SK-N-SH treated with all-trans-retinoic acid at 6 μM for 48 hours (cell line): ENCODE measurements at regions not wholly inside any gene's neighbourhood (a gene's known extent, or its start where the extent isn't known, plus 50 kb on each side); places are given as distances from the start of the nearest gene placed in this dataset.

Experiments
- ATAC-seq: fragments of 200-7000 bp; cut with Tn5 transposase; 3 replicates; pipeline ENCODE4 v1.9.1; 2020; ENCODE audit warnings: mild to moderate bottlenecking, moderate library complexity
- ARNTL ChIP-seq: fragments of 450-650 bp; formaldehyde crosslinking; IDR thresholded peaks from 2 replicates; pipeline ENCODE4 v1.5.0; 2020; ENCODE audit warnings: low read depth, mild to moderate bottlenecking, moderate library complexity, borderline replicate concordance
- BACH2 ChIP-seq: fragments of 250-450 bp; sonication (Bioruptor Pico); IDR thresholded peaks from 2 replicates; pipeline ENCODE4 v1.9.0; 2021; ENCODE audit warnings: mild to moderate bottlenecking, borderline replicate concordance
- CSDC2 ChIP-seq: fragments of 250-450 bp; sonication (Bioruptor Pico); IDR thresholded peaks from 2 replicates; pipeline ENCODE4 v1.5.0; 2020; ENCODE audit warnings: mild to moderate bottlenecking, moderate library complexity
- ESRRG ChIP-seq: fragments of 250-450 bp; sonication (Bioruptor Pico); IDR thresholded peaks from 2 replicates; pipeline ENCODE4 v1.6.1; 2021; ENCODE audit warnings: mild to moderate bottlenecking
- GLIS3 ChIP-seq: fragments of 250-450 bp; sonication (Bioruptor Pico); IDR thresholded peaks from 2 replicates; pipeline ENCODE4 v1.5.0; 2020; ENCODE audit warnings: mild to moderate bottlenecking, moderate library complexity
- ISL1 ChIP-seq: fragments of 250-450 bp; sonication (Bioruptor Pico); IDR thresholded peaks from 2 replicates; pipeline ENCODE4 v2.1.2; 2022; ENCODE audit warnings: mild to moderate bottlenecking, moderate library complexity
- OSR1 ChIP-seq: fragments of 250-450 bp; sonication (Bioruptor Pico); IDR thresholded peaks from 2 replicates; pipeline ENCODE4 v1.8.0; 2022; ENCODE audit warnings: moderate library complexity, mild to moderate bottlenecking, inconsistent platforms
- PPARA ChIP-seq: fragments of 250-450 bp; sonication (Bioruptor Pico); IDR thresholded peaks from 2 replicates; pipeline ENCODE4 v1.5.0; 2020; ENCODE audit warnings: mild to moderate bottlenecking, borderline replicate concordance
- RARB ChIP-seq: fragments of 250-450 bp; sonication (Bioruptor Pico); IDR thresholded peaks from 2 replicates; pipeline ENCODE4 v1.8.0; 2021; ENCODE audit warnings: mild to moderate bottlenecking, moderate library complexity
- SNAI2 ChIP-seq: fragments of 250-450 bp; sonication (Bioruptor Pico); IDR thresholded peaks from 2 replicates; pipeline ENCODE4 v1.5.0; 2020; ENCODE audit warnings: mild to moderate bottlenecking, moderate library complexity
- TCF4 ChIP-seq: fragments of 250-450 bp; sonication (Bioruptor Pico); IDR thresholded peaks from 2 replicates; pipeline ENCODE4 v1.8.0; 2021; ENCODE audit warnings: mild to moderate bottlenecking, moderate library complexity, borderline replicate concordance
- TOX ChIP-seq: fragments of 250-450 bp; sonication (Bioruptor Pico); IDR thresholded peaks from 2 replicates; pipeline ENCODE4 v1.8.0; 2021; ENCODE audit warnings: mild to moderate bottlenecking, moderate library complexity, borderline replicate concordance
- ZC3H10 ChIP-seq: fragments of 250-450 bp; sonication (Bioruptor Pico); IDR thresholded peaks from 2 replicates; pipeline ENCODE4 v1.5.1; 2021; ENCODE audit warnings: mild to moderate bottlenecking, moderate library complexity
- ZFP3 ChIP-seq: fragments of 250-450 bp; sonication (Bioruptor Pico); IDR thresholded peaks from 2 replicates; pipeline ENCODE4 v1.5.0; 2020; ENCODE audit warnings: mild to moderate bottlenecking, moderate library complexity
- ZFP30 ChIP-seq: fragments of 450-650 bp; formaldehyde crosslinking; IDR thresholded peaks from 2 replicates; pipeline ENCODE4 v1.5.0; 2022; ENCODE audit warnings: mild to moderate bottlenecking, moderate library complexity
- ZNF565 ChIP-seq: fragments of 450-650 bp; formaldehyde crosslinking; conservative IDR thresholded peaks from 2 replicates; pipeline ENCODE4 v1.5.0; 2020; ENCODE audit warnings: low read depth, mild to moderate bottlenecking, moderate library complexity
- ZNF70 ChIP-seq: fragments of 450-650 bp; formaldehyde crosslinking; IDR thresholded peaks from 2 replicates; pipeline ENCODE4 v1.5.0; 2020; ENCODE audit warnings: mild to moderate bottlenecking, moderate library complexity
- ZNF8 ChIP-seq: fragments of 450-650 bp; formaldehyde crosslinking; IDR thresholded peaks from 2 replicates; pipeline ENCODE4 v1.5.0; 2020; ENCODE audit warnings: mild to moderate bottlenecking, moderate library complexity
- TF ChIP-seq, protein P1 (sequence below): fragments of 250-450 bp; sonication (Bioruptor Pico); IDR thresholded peaks from 2 replicates; pipeline ENCODE4 v1.8.0; 2020; ENCODE audit warnings: mild to moderate bottlenecking, moderate library complexity, borderline replicate concordance
- TF ChIP-seq, protein P2 (sequence below): fragments of 250-450 bp; sonication (Bioruptor Pico); IDR thresholded peaks from 2 replicates; pipeline ENCODE4 v1.5.1; 2020; ENCODE audit warnings: low read depth, mild to moderate bottlenecking, moderate library complexity
- TF ChIP-seq, protein P3 (sequence below): fragments of 250-450 bp; sonication (Bioruptor Pico); IDR thresholded peaks from 2 replicates; pipeline ENCODE4 v1.5.0; 2020; ENCODE audit warnings: mild to moderate bottlenecking, moderate library complexity
- TF ChIP-seq, protein P4 (sequence below): fragments of 250-450 bp; sonication (Bioruptor Pico); IDR thresholded peaks from 2 replicates; pipeline ENCODE4 v1.5.1; 2021; ENCODE audit warnings: mild to moderate bottlenecking, moderate library complexity
- TF ChIP-seq, protein P5 (sequence below): fragments of 250-450 bp; sonication (Bioruptor Pico); IDR thresholded peaks from 2 replicates; pipeline ENCODE4 v1.8.0; 2021; ENCODE audit warnings: low read depth, mild to moderate bottlenecking, moderate library complexity, borderline replicate concordance

DNA sequence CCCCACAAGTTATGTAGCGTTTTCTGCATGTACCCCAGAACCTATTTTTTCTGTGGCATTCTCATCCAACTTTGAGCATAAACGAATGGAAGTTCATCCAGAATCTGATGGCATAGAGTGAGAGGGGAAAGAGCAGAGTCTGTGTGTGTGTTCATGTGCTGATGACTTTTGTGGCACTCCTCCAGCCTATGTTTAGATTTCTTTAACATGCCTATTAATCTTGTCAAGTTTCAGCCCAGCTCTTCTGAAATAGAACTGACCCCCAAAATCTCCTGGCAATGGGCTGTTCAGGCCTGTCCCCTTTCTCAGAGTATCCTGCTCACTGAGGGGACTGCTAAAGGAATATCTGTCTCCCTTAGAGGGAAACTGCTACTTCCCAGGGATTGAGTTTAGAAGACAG lies 56.4 kb upstream of the NEO1 start (continued):
- TF ChIP-seq, protein P1, sequence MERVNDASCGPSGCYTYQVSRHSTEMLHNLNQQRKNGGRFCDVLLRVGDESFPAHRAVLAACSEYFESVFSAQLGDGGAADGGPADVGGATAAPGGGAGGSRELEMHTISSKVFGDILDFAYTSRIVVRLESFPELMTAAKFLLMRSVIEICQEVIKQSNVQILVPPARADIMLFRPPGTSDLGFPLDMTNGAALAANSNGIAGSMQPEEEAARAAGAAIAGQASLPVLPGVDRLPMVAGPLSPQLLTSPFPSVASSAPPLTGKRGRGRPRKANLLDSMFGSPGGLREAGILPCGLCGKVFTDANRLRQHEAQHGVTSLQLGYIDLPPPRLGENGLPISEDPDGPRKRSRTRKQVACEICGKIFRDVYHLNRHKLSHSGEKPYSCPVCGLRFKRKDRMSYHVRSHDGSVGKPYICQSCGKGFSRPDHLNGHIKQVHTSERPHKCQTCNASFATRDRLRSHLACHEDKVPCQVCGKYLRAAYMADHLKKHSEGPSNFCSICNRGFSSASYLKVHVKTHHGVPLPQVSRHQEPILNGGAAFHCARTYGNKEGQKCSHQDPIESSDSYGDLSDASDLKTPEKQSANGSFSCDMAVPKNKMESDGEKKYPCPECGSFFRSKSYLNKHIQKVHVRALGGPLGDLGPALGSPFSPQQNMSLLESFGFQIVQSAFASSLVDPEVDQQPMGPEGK (CRISPR knock-in tag): no peak
- no peak for TF ChIP-seq ISL1

DNA sequence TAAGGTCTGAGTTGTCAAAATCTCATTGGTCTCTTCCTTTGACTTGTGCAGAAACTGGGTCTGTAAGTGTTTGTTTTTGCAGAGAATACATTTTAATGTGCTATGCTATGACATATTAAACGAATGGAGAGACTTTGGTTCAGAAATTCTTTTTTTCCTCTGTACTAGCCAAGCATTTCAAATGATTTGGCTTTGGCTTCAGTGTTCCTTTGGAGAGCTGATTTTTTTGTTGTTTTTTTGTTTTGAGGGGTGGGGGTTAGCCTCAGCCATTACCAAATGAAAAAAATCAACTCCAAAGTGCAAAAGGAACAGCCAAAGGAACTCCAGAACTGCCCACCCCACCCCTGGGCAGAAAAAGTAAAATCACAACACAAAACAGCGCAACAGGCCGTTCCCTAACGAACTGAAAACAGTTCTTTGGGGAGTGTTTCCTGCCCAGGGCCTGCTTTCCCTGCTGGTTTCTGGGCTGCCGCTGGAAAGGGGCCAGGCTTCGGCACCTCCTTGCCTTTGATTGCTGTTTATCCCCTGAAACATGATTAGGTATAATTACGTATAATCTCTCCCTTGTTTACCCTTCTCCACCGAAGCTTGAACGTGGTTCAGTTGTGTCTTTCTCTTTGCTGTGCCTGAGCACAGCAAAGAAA lies 57.6 kb upstream of the NEO1 start:
- no peak for ATAC-seq

DNA sequence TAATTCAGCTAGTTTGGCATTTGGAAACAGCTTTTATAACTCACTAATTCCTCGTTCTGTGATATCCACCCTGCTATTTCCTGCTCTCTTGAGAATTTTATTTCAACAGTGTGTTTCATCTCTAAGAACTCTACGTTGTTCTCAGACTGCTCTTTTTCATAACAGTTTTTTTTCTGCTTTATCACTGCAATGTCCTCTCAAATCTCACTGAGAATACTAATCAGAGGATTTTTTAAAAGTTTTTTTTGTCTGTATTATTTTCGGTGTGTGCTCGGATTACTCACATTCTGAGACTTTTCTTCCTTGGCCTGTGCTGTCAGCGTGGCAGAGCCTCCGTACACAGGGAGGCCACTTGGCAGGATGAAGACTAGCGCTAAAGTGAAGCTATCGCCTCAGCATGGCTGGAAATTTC lies 59.4 kb upstream of the NEO1 start:
- TF ChIP-seq ARNTL (CRISPR knock-in tag): no peak
- TF ChIP-seq PPARA (CRISPR knock-in tag): no peak
- no peak for TF ChIP-seq OSR1 (CRISPR knock-in tag)
- no peak for TF ChIP-seq GLIS3
- no peak for TF ChIP-seq ESRRG (CRISPR knock-in tag)
- no peak for TF ChIP-seq TOX (CRISPR knock-in tag)
- no peak for TF ChIP-seq ZC3H10 (CRISPR knock-in tag)
- no peak for TF ChIP-seq ZNF70
- TF ChIP-seq, protein P2, sequence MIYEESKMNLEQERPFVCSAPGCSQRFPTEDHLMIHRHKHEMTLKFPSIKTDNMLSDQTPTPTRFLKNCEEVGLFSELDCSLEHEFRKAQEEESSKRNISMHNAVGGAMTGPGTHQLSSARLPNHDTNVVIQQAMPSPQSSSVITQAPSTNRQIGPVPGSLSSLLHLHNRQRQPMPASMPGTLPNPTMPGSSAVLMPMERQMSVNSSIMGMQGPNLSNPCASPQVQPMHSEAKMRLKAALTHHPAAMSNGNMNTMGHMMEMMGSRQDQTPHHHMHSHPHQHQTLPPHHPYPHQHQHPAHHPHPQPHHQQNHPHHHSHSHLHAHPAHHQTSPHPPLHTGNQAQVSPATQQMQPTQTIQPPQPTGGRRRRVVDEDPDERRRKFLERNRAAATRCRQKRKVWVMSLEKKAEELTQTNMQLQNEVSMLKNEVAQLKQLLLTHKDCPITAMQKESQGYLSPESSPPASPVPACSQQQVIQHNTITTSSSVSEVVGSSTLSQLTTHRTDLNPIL: no peak
- TF ChIP-seq ISL1: no peak
- no peak for TF ChIP-seq SNAI2 (CRISPR knock-in tag)
- no peak for TF ChIP-seq ZFP30
- no peak for TF ChIP-seq CSDC2
- TF ChIP-seq TCF4 (CRISPR knock-in tag): no peak
- TF ChIP-seq ZNF8 (CRISPR knock-in tag): no peak
- no peak for TF ChIP-seq RARB (CRISPR knock-in tag)
- no peak for TF ChIP-seq ZFP3
- TF ChIP-seq, protein P3, sequence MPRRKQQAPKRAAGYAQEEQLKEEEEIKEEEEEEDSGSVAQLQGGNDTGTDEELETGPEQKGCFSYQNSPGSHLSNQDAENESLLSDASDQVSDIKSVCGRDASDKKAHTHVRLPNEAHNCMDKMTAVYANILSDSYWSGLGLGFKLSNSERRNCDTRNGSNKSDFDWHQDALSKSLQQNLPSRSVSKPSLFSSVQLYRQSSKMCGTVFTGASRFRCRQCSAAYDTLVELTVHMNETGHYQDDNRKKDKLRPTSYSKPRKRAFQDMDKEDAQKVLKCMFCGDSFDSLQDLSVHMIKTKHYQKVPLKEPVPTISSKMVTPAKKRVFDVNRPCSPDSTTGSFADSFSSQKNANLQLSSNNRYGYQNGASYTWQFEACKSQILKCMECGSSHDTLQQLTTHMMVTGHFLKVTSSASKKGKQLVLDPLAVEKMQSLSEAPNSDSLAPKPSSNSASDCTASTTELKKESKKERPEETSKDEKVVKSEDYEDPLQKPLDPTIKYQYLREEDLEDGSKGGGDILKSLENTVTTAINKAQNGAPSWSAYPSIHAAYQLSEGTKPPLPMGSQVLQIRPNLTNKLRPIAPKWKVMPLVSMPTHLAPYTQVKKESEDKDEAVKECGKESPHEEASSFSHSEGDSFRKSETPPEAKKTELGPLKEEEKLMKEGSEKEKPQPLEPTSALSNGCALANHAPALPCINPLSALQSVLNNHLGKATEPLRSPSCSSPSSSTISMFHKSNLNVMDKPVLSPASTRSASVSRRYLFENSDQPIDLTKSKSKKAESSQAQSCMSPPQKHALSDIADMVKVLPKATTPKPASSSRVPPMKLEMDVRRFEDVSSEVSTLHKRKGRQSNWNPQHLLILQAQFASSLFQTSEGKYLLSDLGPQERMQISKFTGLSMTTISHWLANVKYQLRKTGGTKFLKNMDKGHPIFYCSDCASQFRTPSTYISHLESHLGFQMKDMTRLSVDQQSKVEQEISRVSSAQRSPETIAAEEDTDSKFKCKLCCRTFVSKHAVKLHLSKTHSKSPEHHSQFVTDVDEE (CRISPR knock-in tag): no peak
- TF ChIP-seq ZNF565: no peak
- ATAC-seq: no peak

More for the DNA sequence above, 57.6 kb upstream of the NEO1 start:
- TF ChIP-seq TCF4 (CRISPR knock-in tag): no peak
- TF ChIP-seq ZNF8 (CRISPR knock-in tag): no peak
- TF ChIP-seq BACH2: no peak
- TF ChIP-seq OSR1 (CRISPR knock-in tag): no peak
- TF ChIP-seq ARNTL (CRISPR knock-in tag): no peak
- TF ChIP-seq, protein P4, sequence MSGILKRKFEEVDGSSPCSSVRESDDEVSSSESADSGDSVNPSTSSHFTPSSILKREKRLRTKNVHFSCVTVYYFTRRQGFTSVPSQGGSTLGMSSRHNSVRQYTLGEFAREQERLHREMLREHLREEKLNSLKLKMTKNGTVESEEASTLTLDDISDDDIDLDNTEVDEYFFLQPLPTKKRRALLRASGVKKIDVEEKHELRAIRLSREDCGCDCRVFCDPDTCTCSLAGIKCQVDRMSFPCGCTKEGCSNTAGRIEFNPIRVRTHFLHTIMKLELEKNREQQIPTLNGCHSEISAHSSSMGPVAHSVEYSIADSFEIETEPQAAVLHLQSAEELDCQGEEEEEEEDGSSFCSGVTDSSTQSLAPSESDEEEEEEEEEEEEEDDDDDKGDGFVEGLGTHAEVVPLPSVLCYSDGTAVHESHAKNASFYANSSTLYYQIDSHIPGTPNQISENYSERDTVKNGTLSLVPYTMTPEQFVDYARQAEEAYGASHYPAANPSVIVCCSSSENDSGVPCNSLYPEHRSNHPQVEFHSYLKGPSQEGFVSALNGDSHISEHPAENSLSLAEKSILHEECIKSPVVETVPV (CRISPR knock-in tag): no peak
- TF ChIP-seq, protein P5, sequence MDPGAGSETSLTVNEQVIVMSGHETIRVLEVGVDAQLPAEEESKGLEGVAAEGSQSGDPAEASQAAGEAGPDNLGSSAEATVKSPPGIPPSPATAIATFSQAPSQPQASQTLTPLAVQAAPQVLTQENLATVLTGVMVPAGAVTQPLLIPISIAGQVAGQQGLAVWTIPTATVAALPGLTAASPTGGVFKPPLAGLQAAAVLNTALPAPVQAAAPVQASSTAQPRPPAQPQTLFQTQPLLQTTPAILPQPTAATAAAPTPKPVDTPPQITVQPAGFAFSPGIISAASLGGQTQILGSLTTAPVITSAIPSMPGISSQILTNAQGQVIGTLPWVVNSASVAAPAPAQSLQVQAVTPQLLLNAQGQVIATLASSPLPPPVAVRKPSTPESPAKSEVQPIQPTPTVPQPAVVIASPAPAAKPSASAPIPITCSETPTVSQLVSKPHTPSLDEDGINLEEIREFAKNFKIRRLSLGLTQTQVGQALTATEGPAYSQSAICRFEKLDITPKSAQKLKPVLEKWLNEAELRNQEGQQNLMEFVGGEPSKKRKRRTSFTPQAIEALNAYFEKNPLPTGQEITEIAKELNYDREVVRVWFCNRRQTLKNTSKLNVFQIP (CRISPR knock-in tag): no peak
- TF ChIP-seq PPARA (CRISPR knock-in tag): no peak
- TF ChIP-seq, protein P3 (CRISPR knock-in tag): no peak
- TF ChIP-seq ZFP30: no peak
